ENCODE measurements at regions not wholly inside any gene's neighbourhood (a gene's known extent, or its start where the extent isn't known, plus 50 kb on each side); places are given as distances from the start of the nearest gene placed in this dataset.

DNA sequence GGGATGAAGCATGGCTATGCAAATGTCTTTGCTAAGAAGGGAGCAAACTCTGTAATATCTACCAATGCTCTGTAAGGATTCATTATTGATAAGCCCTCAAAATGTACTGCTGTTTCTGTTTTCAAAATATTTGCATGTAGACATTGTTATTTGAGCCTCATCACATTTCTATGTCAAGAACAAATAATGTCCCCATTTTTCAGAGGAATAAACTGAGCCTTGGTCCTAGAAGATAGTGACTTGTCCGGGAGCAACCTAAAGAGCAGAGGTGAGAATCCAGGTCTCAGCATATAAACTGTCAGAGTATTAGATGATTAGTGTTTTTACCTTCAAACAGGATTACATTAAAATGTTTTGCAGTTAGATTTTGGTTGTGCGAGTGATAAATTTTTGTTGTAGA is 125.5 kb upstream of the SRRM4 start:
- TF ChIP-seq, protein P1, sequence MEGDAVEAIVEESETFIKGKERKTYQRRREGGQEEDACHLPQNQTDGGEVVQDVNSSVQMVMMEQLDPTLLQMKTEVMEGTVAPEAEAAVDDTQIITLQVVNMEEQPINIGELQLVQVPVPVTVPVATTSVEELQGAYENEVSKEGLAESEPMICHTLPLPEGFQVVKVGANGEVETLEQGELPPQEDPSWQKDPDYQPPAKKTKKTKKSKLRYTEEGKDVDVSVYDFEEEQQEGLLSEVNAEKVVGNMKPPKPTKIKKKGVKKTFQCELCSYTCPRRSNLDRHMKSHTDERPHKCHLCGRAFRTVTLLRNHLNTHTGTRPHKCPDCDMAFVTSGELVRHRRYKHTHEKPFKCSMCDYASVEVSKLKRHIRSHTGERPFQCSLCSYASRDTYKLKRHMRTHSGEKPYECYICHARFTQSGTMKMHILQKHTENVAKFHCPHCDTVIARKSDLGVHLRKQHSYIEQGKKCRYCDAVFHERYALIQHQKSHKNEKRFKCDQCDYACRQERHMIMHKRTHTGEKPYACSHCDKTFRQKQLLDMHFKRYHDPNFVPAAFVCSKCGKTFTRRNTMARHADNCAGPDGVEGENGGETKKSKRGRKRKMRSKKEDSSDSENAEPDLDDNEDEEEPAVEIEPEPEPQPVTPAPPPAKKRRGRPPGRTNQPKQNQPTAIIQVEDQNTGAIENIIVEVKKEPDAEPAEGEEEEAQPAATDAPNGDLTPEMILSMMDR (IDR thresholded peaks at IDR 0.05; ENCODE audit: low read length): no peak
- TF ChIP-seq EZH2 (optimal IDR thresholded peaks at IDR 0.05; ENCODE audit: low read depth, low read length) (no peak), EZH2phosphoT487 (IDR thresholded peaks at IDR 0.05; ENCODE audit: low read length) (no peak)
